ENCODE measurements at regions not wholly inside any gene's neighbourhood (a gene's known extent, or its start where the extent isn't known, plus 50 kb on each side); places are given as distances from the start of the nearest gene placed in this dataset.
"Not testable (repeated sequence)": the region's sequence is repeated elsewhere in the genome, so short reads cannot be mapped to it uniquely, and the experiment has no call there.

DNA sequence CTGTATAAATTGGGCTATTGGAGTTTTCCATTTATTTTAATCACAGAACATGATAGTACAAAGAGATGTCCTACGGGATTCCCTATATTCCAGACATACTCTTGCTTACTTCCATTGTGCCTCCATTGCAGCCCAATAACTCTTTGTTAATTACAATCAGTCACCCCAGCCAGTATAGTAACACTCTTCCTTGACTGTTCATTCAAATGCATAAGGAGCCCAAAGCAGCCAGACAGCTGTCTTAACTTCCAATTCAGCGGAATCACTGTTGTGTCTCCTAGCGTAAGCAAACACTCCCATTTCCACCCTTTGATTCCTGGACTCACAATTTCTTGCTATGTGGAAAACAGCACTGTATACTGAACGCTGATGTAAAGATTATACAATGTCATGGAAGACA is 942.3 kb downstream of the TAF11L14 start:
- TF ChIP-seq, protein P1, sequence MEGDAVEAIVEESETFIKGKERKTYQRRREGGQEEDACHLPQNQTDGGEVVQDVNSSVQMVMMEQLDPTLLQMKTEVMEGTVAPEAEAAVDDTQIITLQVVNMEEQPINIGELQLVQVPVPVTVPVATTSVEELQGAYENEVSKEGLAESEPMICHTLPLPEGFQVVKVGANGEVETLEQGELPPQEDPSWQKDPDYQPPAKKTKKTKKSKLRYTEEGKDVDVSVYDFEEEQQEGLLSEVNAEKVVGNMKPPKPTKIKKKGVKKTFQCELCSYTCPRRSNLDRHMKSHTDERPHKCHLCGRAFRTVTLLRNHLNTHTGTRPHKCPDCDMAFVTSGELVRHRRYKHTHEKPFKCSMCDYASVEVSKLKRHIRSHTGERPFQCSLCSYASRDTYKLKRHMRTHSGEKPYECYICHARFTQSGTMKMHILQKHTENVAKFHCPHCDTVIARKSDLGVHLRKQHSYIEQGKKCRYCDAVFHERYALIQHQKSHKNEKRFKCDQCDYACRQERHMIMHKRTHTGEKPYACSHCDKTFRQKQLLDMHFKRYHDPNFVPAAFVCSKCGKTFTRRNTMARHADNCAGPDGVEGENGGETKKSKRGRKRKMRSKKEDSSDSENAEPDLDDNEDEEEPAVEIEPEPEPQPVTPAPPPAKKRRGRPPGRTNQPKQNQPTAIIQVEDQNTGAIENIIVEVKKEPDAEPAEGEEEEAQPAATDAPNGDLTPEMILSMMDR (IDR thresholded peaks at IDR 0.05; ENCODE audit: insufficient read depth, low read length), result no peak
- no peak for DNase-seq (ENCODE audit: low read depth)
- H3K4me3 ChIP-seq (ENCODE audit: low read depth, low read length), result no peak overlapping the region

DNA sequence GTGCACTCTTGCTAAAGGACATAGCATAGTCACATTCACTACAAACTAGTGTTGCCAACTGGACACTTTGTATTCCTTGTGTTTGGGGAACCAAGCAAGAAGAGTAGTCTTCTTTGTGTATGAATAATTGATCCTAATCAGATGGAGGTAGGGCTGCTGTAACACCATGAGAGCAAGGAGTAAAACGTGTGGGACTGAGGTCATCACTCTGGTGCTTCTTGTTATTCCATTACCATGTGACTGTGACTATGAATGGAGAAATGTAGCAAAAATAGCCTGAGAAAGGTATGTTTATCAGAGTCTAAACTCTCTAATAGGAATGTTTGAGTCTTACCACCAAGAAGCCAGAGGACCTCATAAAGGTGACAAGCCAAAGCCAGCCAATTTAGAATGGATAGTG is 966.9 kb downstream of the TAF11L14 start:
- no peak overlapping the region for H3K4me3 ChIP-seq (ENCODE audit: low read depth, low read length)
- DNase-seq (ENCODE audit: low read depth), result no peak
- TF ChIP-seq, protein P1 (IDR thresholded peaks at IDR 0.05; ENCODE audit: insufficient read depth, low read length), result no peak

DNA sequence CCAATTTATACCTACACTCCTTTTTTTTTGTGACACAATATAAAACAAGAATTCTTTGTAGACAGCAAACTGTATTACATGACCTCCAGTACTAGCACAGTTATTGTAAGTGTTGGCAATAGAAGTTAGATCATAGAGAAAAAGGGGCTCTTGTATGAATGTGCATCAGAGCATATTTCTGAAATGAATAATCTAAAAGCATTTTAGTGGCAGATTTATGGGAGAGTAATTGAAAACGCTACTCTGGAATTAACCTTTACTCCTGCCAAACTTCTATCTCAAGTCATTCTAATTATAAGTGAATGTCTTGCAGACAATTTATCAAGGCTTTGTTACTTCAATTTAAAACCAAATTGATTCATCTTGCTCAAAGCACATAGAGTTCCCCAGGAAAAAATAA is 968.1 kb downstream of the TAF11L14 start:
- H3K4me3 ChIP-seq (ENCODE audit: low read depth, low read length), result no peak overlapping the region
- DNase-seq (ENCODE audit: low read depth), result no peak
- TF ChIP-seq, protein P1 (IDR thresholded peaks at IDR 0.05; ENCODE audit: insufficient read depth, low read length), result no peak

DNA sequence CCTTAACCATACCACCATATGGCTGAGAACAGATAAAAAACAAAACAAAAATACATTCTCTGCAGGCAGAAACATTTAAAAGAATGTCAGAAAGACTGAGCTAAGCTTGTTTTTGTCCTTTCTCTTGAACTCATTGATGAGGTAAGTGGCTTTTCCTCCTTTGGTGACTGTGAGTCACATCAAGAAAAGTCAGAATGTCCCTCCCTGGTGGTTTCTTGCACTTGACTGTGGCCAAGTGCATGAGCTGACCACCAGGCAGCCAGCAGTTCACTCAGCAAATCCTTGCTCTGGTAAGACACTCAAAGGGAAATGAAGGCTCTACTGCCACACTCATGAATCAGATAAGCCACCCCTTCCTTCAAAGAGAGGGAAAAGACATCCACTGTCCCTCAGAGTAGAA is 970.9 kb downstream of the TAF11L14 start:
- no peak overlapping the region for H3K4me3 ChIP-seq (ENCODE audit: low read depth, low read length)
- no peak for DNase-seq (ENCODE audit: low read depth)
- TF ChIP-seq, protein P1 (IDR thresholded peaks at IDR 0.05; ENCODE audit: insufficient read depth, low read length), result no peak

DNA sequence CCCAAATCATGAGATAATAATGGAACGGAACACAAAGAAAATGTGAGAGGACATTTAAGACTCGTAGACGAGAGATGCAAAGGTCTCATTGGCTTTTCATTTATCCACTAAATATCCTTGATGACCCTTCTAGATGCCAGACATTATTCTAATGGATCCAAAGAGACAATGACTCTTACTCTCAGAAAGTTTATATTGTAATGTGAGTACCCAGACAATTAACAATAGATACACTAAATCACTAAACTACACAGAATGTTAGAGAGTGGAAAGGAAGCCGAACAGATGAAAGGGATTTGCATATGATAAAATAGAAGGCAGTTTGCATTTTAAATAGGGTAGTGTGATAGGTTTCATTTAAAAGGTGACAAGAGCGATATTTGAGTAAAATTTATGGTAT is 973.3 kb downstream of the TAF11L14 start:
- H3K4me3 ChIP-seq (ENCODE audit: low read depth, low read length), result no peak overlapping the region
- TF ChIP-seq, protein P1 (IDR thresholded peaks at IDR 0.05; ENCODE audit: insufficient read depth, low read length), result no peak
- no peak for DNase-seq (ENCODE audit: low read depth)

DNA sequence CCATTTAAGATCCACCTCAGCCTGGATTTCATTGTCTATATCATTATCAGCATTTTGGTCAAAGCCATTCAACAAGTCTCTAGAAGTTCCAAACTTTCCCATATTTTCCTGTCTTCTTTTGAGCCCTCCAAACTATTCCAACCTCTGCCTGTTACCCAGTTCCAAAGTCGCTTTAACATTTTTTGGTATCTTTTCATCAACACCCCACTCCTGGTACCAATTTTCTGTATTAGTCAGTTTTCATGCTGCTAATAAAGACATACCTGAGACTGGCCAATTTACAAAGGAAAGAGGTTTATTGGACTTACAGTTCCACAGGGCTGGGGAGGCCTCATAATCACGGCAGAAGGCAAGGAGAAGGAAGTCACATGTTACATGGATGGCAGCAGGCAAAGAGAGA is 982.9 kb downstream of the TAF11L14 start:
- H3K4me3 ChIP-seq (ENCODE audit: low read depth, low read length); DNase-seq (ENCODE audit: low read depth): not testable (repeated sequence)

DNA sequence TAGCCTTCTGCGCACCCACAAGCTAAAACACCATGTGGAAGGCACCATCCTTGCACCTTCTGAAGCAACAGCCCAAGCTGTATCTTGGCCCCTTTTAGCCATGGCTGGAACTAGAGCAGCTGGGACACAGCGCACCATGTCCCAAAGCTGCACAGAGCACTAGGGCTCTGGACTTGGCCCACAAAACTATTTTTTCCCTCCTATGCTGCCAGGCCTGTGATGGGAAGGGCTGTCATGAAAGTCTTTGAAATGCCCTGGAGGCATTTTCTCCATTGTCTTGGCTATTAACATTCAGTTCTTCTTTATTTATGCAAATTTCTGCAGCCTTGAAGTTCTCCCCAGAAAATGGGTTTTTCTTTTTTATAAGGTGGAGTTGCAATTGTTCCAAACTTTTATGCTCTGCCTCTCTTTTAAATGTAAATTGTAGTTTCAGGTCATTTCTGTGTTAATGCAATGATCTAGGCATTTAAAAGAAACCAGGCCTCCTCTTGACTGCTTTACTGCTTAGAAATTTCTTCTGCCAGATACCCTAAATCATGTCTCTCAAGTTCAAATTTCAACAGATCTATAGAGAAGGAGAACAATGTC is 996.3 kb downstream of the TAF11L14 start:
- H3K4me3 ChIP-seq (ENCODE audit: low read depth, low read length), result no peak overlapping the region
- no peak for DNase-seq (ENCODE audit: low read depth)
- TF ChIP-seq, protein P1 (IDR thresholded peaks at IDR 0.05; ENCODE audit: insufficient read depth, low read length), result no peak

All from fibroblast of the aortic adventitia (primary cell).